Hepatocyte (in vitro differentiated cells): ENCODE measurements at regions not wholly inside any gene's neighbourhood (a gene's known extent, or its start where the extent isn't known, plus 50 kb on each side); places are given as distances from the start of the nearest gene placed in this dataset.
"Not testable (repeated sequence)": the region's sequence is repeated elsewhere in the genome, so short reads cannot be mapped to it uniquely, and the experiment has no call there.

Experiments used
- DNase-seq: peaks from one replicate; pipeline ENCODE4 v3.0.0-alpha.2; 2016; ENCODE audit warnings: low spot score
- H2AFZ ChIP-seq: fragments of 200-600 bp; sonication (generic); 2 replicates; pipeline ENCODE4 v1.6.0; 2016; ENCODE audit warnings: antibody characterized with exemption, mild to moderate bottlenecking
- H3K27ac ChIP-seq: fragments of 200-600 bp; sonication (generic); 2 replicates; pipeline ENCODE4 v1.5.1; 2016; ENCODE audit warnings: mild to moderate bottlenecking
- H3K27me3 ChIP-seq: fragments of 200-600 bp; sonication (generic); 2 replicates; pipeline ENCODE4 v1.6.1; 2016
- H3K36me3 ChIP-seq: fragments of 200-600 bp; sonication (generic); replicated peaks from 2 replicates; pipeline ENCODE4 v1.5.1; 2016; ENCODE audit warnings: low read depth; ENCODE audit not compliant: insufficient read depth
- H3K4me1 ChIP-seq: fragments of 200-600 bp; sonication (generic); 2 replicates; pipeline ENCODE4 v1.5.1; 2016; ENCODE audit warnings: mild to moderate bottlenecking, moderate library complexity; ENCODE audit not compliant: insufficient read depth
- H3K4me2 ChIP-seq: fragments of 200-600 bp; sonication (generic); 2 replicates; pipeline ENCODE4 v1.6.0; 2016
- H3K4me3 ChIP-seq: fragments of 200-600 bp; sonication (generic); 2 replicates; pipeline ENCODE4 v1.5.1; 2016; ENCODE audit warnings: mild to moderate bottlenecking
- H3K79me2 ChIP-seq: fragments of 200-600 bp; sonication (generic); 2 replicates; pipeline ENCODE4 v1.6.0; 2017; ENCODE audit warnings: mild to moderate bottlenecking
- H3K9me2 ChIP-seq: fragments of 200-600 bp; sonication (generic); replicated peaks from 2 replicates; pipeline ENCODE4 v1.6.0; 2017; ENCODE audit warnings: mild to moderate bottlenecking; ENCODE audit not compliant: insufficient read depth
- H3K9me3 ChIP-seq: fragments of 200-600 bp; sonication (generic); 2 replicates; pipeline ENCODE4 v1.5.1; 2016; ENCODE audit warnings: low read depth, mild to moderate bottlenecking
- H4K20me1 ChIP-seq: fragments of 200-600 bp; sonication (generic); 2 replicates; pipeline ENCODE4 v1.6.0; 2016; ENCODE audit warnings: mild to moderate bottlenecking; ENCODE audit not compliant: insufficient read depth, poor library complexity, severe bottlenecking
- CTCF ChIP-seq: fragments of 200-600 bp; sonication (generic); IDR thresholded peaks from 2 replicates; pipeline ENCODE4 v1.5.1; 2016; ENCODE audit warnings: antibody characterized with exemption, mild to moderate bottlenecking; ENCODE audit not compliant: poor library complexity
- EZH2 ChIP-seq: fragments of 200-600 bp; sonication (generic); IDR thresholded peaks from 2 replicates; pipeline ENCODE4 v1.6.1; 2016; ENCODE audit warnings: antibody characterized with exemption, mild to moderate bottlenecking, borderline replicate concordance
- EZH2phosphoT487 ChIP-seq: fragments of 200-600 bp; sonication (generic); IDR thresholded peaks from one replicate; pipeline ENCODE4 v1.6.1; 2018; ENCODE audit warnings: antibody characterized with exemption, mild to moderate bottlenecking, low read depth, moderate library complexity; ENCODE audit not compliant: unreplicated experiment, severe bottlenecking
- WGBS: methylation state at CpG from one replicate; pipeline ENCODE4 v1.1.6; 2016; ENCODE audit warnings: low lambda C conversion rate; ENCODE audit errors: missing lambda C conversion rate; 5-methylcytosine and 5-hydroxymethylcytosine counted together

GRCh38 chr5:116730706-116731105 is 156.1 kb upstream of the SEMA6A start:
- no peaks in the 10 kb centered on the region for H3K9me3 ChIP-seq
- DNase-seq, result no peak
- H3K27ac ChIP-seq, result no peak overlapping the region
- no peaks in the 10 kb centered on the region for H4K20me1 ChIP-seq
- 72% methylated on average over 5 of the region's 5 CpGs for WGBS
- H3K4me1 ChIP-seq, result peaks cover 12% of the 10 kb centered on the region
- no peak overlapping the region for H3K4me3 ChIP-seq
- H3K36me3 ChIP-seq, result no peaks in the 10 kb centered on the region
- H3K27me3 ChIP-seq, result no peaks in the 10 kb centered on the region
- no peak for TF ChIP-seq EZH2
- no peak for TF ChIP-seq CTCF
- no peak for TF ChIP-seq EZH2phosphoT487
- H3K9me2 ChIP-seq, result no peaks in the 10 kb centered on the region
- H2AFZ ChIP-seq, result no peak overlapping the region
- H3K4me2 ChIP-seq, result no peak overlapping the region
- no peaks in the 10 kb centered on the region for H3K79me2 ChIP-seq

- no peak overlapping the region for H3K27ac ChIP-seq
- no peak for DNase-seq
- H3K27me3 ChIP-seq, result no peaks in the 10 kb centered on the region
- no peaks in the 10 kb centered on the region for H3K9me3 ChIP-seq
- H2AFZ ChIP-seq, result no peak overlapping the region
- H3K9me2 ChIP-seq, result no peaks in the 10 kb centered on the region
- H3K4me2 ChIP-seq, result no peak overlapping the region
- no peaks in the 10 kb centered on the region for H3K36me3 ChIP-seq
- H3K4me1 ChIP-seq, result peaks cover 10% of the 10 kb centered on the region
- WGBS, result 100% methylated on average over 1 of the region's 1 CpG
- no peaks in the 10 kb centered on the region for H3K79me2 ChIP-seq
- TF ChIP-seq CTCF (no peak), EZH2phosphoT487 (no peak), EZH2 (no peak)
- H4K20me1 ChIP-seq, result no peaks in the 10 kb centered on the region
- H3K4me3 ChIP-seq, result no peak overlapping the region
Observed at GRCh38 chr5:116730185-116730584, 155.6 kb upstream of the SEMA6A start.

- H3K27me3 ChIP-seq, result no peaks in the 10 kb centered on the region
- H3K79me2 ChIP-seq, result no peaks in the 10 kb centered on the region
- no peak for TF ChIP-seq CTCF
- no peak for TF ChIP-seq EZH2
- TF ChIP-seq EZH2phosphoT487, result no peak
- H4K20me1 ChIP-seq, result no peaks in the 10 kb centered on the region
- no peaks in the 10 kb centered on the region for H3K36me3 ChIP-seq
- H3K4me2 ChIP-seq, result no peak overlapping the region
- no peaks in the 10 kb centered on the region for H3K4me1 ChIP-seq
- no peak overlapping the region for H3K27ac ChIP-seq
- WGBS, result 75% methylated on average over 2 of the region's 2 CpGs
- no peak for DNase-seq
- no peak overlapping the region for H3K4me3 ChIP-seq
- no peak overlapping the region for H2AFZ ChIP-seq
- H3K9me2 ChIP-seq, result no peaks in the 10 kb centered on the region
- H3K9me3 ChIP-seq, result no peaks in the 10 kb centered on the region
Observed at GRCh38 chr5:116727248-116727647, 152.6 kb upstream of the SEMA6A start.

- H3K4me3 ChIP-seq, H3K79me2 ChIP-seq, H2AFZ ChIP-seq, H3K9me3 ChIP-seq, DNase-seq, H3K27me3 ChIP-seq, H3K36me3 ChIP-seq, H3K4me2 ChIP-seq, H4K20me1 ChIP-seq, H3K9me2 ChIP-seq, H3K27ac ChIP-seq, H3K4me1 ChIP-seq: not testable (repeated sequence)
- 98% methylated on average over 2 of the region's 2 CpGs for WGBS
Observed at GRCh38 chr5:116726180-116726579, 151.6 kb upstream of the SEMA6A start.
